DMS114 treated with DMSO at 0.1 percent for 48 hours (cell line): ENCODE measurements at regions not wholly inside any gene's neighbourhood (a gene's known extent, or its start where the extent isn't known, plus 50 kb on each side); places are given as distances from the start of the nearest gene placed in this dataset.

Experiments
- DNase-seq: peaks from one replicate; lab custom pipeline; 2025; ENCODE audit not compliant: unreplicated experiment; lab: John Stamatoyannopoulos, UW

- DNase-seq = no peak
Measured at GRCh38 chr2:150729495-150729955, 242.1 kb upstream of the RND3 start.

DNA sequence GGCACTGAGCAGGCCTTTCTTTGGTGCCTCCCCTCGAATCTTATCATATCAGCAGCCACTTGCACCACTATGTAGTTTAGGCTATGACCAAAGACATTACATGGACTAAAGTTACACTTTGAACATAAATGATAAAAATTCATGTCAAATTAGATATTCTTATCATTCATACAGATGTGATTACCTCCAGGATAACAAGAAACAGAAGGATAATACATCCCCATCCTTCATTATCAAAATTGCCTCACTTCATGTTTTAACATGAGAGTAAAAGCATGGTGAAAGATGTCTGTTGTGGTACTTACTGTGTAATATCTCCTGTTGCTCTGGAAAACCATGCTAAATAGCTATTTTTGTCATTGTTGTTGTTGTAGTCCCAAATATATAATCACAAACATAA is 230.8 kb upstream of the RND3 start:
- no peak for DNase-seq

DNA sequence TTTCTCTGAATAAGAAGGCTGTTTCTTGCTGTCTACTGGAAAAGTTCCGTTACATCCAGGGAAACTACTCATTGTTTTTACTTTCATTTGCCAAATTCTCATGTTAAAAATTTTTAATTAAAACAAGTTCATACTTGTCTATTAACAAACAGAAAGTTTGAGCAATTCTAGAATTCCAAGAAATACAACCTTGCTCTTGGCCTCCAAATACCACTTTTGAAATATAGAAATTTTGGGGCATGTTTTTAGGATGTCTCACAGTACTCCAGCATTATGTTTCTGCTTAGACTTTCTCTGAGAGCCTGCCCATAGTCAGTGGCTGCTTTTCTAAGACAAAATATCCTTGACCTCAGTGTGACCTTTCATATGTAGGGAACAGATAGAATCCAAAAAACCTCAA is 228.7 kb upstream of the RND3 start:
- no peak for DNase-seq

DNA sequence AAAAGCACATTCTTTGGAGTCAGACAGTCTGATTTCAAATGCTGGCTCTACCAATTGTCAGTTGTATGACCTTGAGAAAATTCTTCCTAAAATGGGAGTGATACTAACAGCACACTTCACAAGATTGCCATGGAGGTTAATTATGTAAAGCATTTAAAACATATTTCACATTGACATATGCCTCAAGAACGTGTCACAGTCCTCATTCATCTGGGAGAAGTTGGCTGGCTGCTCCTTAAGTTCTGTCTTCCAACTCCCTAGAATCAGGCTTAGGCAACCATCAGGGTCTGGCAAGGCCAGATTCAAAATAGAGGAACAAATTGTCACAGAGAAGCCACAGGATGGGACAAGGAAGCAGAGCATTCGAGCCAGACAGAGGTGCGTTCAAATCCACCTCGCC is 228.0 kb upstream of the RND3 start:
- no peak for DNase-seq

DNA sequence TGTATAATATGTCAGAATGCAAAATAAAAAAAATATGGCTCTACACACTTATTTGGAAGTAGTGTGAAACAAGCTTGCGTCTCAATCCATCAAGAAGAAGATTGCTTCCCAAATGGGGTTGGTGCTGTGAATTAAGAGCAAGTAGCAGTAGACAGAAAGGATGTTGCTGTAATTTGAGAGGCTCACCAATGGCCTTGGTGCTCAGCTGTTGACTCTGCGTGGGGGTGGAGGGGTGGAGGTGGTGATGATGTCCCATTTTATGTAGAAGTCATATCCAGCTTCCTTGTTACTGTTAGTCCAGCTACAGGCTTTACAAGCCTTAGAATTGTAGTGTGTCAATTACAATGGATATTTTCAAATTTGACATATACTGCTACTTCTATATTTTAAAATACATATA is 223.4 kb upstream of the RND3 start:
- DNase-seq = no peak

DNA sequence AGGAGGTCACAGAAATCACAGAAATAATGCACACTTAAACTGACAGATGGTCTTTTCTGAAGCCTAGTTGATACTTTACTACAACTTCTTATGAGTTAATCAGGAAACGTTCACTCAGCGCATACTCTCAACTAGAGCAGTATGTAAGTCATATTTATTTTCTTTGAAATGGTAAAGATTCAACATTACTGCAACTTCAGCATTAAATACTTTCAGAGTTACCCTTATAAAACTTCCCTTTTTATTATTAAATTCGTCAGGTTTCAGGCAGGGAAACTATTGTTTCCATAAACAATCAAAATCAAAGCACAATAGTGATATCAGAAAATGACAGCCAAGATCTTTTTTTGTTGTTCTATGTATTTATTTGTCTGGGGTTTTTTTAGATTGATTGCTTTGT is 222.6 kb upstream of the RND3 start:
- DNase-seq = no peak

DNA sequence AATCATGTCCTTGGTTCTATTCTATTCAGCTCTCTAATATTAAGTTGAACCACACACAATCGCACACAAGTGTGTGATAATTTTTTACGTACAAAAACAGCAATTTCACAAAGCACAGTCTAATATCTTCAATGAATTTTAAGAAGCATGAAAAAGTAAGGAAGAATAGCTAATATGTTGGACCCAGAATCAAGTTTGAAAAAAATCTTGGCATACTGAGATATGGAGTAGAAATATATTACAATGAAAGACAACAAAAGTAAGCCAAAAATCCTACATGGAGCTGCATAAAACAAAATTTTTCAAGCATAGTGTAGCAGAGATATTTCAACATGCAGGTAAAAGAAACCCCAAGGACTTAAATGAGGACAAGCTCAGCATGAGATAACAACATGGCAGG is 219.1 kb upstream of the RND3 start:
- no peak for DNase-seq

- no peak for DNase-seq
Measured at GRCh38 chr2:150705767-150706166, 218.3 kb upstream of the RND3 start.

DNA sequence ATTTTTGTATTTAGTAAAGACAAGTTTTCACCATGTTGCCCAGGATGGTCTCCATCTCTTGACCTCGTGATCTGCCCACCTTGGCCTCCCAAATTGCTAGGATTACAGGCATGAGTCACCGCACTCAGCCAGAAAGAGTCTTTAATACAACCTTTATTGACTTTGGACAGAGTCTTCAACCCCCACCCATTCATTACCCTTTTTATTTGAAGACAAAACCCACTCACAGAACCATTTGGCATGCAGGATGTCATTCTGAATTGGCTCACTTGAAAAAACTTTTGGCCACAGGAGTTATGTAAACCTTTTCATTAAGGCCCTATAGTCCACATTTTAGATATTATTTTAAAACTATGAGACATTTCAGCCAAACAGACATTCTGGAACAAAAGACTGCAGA is 217.9 kb upstream of the RND3 start:
- no peak for DNase-seq

GRCh38 chr2:150702791-150703190 is 215.3 kb upstream of the RND3 start:
- no peak for DNase-seq

DNA sequence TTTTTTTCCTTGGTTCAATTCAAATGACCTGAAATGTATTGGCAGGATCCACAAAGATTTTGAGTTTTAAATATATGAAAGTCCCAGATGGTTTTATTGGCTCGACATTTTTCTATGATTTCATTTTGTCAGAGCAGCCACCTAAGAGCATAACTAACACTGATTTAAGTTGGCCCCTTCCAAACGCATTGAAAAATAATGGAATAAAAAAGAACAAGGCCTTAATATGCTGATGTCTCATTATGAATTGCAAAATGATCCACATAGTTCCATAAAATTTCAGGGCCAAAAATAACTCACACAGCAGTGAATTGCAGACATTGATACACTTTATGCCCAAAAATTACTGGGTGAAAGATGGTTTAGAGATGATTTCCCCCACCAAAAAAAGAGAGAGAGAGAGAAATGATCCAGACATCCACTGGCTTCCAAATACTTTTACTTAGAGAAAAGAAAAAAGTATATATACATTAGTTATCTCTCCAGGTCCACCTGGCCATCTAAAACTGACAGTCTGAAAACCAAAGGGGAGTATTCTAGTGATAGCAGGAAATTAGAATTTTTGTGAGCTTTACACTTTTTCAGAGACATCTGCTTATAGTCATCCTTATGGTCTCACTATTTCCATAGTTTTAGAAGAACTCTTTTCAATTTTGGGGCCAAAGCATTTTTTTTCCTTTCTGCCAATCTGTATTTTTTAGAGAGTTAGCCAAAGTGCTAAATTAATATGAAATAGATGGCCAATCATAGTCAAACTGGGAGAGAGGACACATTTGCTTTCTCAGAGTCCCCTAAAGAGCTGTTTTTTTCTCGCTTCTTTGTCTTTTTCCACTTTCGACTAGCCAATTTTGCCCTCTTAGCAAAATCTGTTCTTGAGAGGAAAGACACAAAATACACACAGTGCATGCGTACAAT is 213.5 kb upstream of the RND3 start:
- DNase-seq = no peak

DNA sequence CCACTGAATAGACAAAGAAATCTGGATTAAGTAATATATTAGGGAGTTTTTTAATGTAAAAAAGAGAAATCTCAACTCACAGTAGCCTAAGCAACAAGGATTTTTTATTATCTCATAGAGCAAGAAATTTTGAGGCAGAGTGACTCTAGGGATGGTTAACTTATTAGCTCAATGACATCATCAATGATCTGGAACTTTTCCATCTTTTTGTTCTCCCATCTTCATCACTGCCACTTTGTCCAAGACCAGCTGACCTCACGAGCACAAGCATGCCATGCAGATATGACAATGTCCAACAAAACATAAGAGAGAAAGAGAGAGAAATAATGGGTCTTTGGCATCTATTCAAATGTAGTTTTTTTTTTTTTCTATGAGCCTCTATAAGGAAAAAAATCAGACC is 211.8 kb upstream of the RND3 start:
- no peak for DNase-seq

- no peak for DNase-seq
Measured at GRCh38 chr2:150698016-150698661, 210.7 kb upstream of the RND3 start.

GRCh38 chr2:150697596-150697995 is 210.1 kb upstream of the RND3 start:
- no peak for DNase-seq

GRCh38 chr2:150695451-150696135 is 208.1 kb upstream of the RND3 start:
- no peak for DNase-seq

GRCh38 chr2:150693556-150693955 is 206.1 kb upstream of the RND3 start:
- DNase-seq = no peak

DNA sequence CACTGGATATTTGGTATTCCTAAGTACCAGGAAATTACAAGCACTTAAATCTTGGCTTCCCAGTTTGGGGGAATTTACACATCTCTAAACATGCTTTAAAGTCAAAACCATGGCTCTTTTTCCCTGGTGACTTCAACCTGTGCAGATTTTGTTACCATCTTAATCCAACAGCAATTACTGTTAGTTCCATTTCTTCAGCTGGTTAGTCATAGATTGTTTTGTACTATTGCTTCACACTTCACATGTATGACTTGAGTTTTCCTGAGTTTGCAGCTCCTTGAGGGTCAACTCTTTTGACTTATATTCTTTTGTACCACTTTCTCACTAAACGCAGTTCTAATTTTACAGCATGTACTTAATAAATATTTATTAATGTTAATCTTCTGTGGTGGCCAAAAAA is 203.4 kb upstream of the RND3 start:
- no peak for DNase-seq

DNA sequence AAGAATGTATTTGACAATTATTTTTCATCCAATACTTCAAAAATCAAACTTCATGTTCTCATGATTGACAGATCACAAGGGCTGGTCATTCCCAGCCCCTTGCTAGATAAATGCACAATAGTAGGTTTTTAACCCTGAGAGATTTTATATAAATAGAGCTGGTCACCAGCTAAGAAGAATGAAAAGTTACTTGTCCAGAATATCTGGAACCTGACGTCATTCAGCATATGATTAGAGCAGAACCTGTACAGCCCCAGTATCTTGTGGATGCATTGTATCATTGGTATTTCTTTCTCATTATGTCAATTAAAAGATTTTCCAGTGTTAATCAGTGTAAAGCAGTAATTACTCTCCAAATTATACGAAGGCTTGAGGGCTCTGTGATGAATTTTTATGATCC is 202.8 kb upstream of the RND3 start:
- DNase-seq = no peak

DNA sequence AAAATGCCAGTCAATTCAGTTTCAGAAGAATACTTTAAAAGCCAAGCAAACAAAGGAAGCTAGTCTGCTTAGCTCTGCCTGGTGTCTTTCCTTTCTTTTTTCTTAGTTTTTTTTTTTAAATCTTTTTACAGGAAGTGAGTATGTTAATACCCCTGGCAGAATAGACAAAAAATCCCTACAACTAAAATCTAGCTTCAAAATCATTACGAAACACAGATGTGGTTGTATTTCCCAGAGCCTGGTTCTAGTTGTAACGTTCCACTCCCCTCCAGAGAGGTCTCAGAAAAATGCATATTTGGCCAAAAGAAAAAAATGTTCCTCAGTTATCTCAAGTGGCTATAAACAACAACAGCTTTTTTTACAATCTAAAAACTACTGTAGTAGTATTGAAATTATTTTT is 202.1 kb upstream of the RND3 start:
- DNase-seq = no peak

DNA sequence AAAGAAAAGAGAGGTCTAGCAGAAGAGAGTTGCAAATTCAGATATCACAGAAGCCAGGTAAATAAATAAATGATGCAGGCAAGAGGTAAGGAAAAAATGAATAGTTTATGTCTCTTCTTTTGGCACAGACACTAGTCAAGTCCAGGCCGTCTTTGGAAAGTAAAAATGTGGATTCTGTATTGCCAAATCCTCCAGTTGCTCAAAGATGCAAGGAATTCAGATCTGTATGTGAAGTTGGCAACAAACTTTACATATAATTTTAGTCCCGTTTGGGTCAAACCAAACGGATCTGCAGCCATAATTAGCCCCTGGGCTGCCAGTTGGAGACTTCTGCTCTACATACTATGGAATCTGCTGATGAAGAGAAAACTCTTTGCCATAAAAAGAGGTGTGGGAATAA is 200.5 kb upstream of the RND3 start:
- no peak for DNase-seq

- no peak for DNase-seq
Measured at GRCh38 chr2:150686391-150686790, 198.9 kb upstream of the RND3 start.
